ENCODE measurements at regions not wholly inside any gene's neighbourhood (a gene's known extent, or its start where the extent isn't known, plus 50 kb on each side); places are given as distances from the start of the nearest gene placed in this dataset.

DNA sequence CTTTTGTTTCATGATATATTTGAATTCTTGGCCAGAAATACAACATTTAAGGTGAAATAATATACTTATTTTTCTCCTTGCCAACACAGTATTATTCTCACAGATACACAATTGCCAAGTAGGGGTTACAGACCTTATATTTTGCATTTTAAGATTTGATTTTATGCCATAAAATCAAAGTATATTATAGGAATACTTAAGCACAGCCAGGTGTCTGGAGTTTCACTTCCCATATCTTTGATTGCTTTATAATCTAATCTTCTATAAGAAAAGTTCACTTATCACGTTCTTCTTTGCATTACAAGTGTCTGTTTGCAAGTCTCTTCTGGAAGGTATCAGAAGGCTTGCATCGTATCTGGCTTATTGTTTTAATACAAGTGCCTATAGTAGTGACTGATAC is 327.7 kb upstream of the MANEA start:
- TF ChIP-seq, protein P1, sequence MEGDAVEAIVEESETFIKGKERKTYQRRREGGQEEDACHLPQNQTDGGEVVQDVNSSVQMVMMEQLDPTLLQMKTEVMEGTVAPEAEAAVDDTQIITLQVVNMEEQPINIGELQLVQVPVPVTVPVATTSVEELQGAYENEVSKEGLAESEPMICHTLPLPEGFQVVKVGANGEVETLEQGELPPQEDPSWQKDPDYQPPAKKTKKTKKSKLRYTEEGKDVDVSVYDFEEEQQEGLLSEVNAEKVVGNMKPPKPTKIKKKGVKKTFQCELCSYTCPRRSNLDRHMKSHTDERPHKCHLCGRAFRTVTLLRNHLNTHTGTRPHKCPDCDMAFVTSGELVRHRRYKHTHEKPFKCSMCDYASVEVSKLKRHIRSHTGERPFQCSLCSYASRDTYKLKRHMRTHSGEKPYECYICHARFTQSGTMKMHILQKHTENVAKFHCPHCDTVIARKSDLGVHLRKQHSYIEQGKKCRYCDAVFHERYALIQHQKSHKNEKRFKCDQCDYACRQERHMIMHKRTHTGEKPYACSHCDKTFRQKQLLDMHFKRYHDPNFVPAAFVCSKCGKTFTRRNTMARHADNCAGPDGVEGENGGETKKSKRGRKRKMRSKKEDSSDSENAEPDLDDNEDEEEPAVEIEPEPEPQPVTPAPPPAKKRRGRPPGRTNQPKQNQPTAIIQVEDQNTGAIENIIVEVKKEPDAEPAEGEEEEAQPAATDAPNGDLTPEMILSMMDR (IDR thresholded peaks at IDR 0.05) = no peak
- TF ChIP-seq POLR2A (IDR thresholded peaks at IDR 0.05) = no peak

Measured in ovary (tissue), 3 donors.